EH (cell line): ENCODE measurements at regions not wholly inside any gene's neighbourhood (a gene's known extent, or its start where the extent isn't known, plus 50 kb on each side); places are given as distances from the start of the nearest gene placed in this dataset.
"Not testable (repeated sequence)": the region's sequence is repeated elsewhere in the genome, so short reads cannot be mapped to it uniquely, and the experiment has no call there.

Experiments
- DNase-seq: peaks from one replicate; pipeline ENCODE4 v3.0.0-alpha.2; 2015; ENCODE audit warnings: low read depth

GRCh38 chr3:88408935-88409334 lies 259.2 kb downstream of the C3orf38 start:
- DNase-seq = no peak

DNA sequence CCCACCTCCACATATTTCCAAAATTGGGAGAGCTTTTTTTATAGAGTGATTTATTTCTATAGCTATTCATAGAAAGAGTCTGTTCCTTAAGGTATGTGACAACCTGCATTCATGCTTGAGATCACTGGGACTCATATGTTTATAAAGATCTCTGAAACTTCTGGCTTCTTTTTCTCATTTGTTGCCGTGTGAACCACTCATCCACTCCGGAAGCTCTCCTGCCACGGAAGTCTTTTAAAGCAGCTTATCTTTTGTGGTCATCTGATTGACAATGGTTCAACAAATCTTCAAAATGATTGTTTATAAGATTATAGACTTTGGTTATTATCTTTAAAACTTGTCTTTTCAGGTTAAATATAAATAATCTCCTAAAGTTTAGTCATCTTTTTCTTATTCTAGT lies 260.5 kb downstream of the C3orf38 start:
- DNase-seq = no peak

DNA sequence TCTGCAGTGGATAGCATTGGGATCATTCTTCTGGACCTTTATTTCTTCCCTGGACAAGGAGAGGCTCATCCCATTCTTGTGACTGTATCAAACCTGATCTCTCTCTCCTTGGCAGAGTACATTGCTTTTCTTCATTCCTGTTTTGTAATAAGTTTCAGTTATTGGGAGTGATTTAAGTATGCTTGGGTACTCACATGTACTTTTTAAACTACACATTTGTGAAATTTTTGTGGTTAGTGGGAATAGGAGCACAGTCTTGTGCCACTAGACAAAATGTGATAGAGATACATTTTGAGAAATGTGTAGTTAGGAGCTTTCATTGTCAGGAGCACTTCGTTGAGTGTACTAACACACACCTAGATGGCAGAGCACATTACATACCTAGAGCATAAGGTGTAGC lies 262.6 kb downstream of the C3orf38 start:
- no peak for DNase-seq

GRCh38 chr3:88416436-88416835 lies 266.7 kb downstream of the C3orf38 start:
- no peak for DNase-seq

DNA sequence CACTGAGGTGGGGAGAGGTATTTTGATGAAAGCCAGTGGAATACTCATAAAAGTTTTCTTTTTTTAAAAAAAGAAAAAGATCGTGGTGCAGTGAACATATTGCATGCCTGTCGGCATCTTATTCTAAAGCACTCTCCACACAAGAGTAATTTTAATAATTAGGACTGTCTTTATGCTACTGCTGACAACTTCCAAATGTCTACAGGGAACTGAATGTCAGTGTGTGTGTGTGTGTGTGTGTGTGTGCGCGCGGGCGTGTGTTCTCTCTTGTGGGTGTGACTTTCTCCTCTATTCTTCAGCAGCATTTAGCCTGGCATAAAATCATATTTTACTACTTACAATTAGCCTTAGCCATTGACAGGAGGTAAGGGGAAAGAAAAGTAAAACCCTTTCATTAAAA lies 268.5 kb downstream of the C3orf38 start:
- DNase-seq = no peak

GRCh38 chr3:88433568-88433967 lies 283.8 kb downstream of the C3orf38 start:
- DNase-seq = no peak

DNA sequence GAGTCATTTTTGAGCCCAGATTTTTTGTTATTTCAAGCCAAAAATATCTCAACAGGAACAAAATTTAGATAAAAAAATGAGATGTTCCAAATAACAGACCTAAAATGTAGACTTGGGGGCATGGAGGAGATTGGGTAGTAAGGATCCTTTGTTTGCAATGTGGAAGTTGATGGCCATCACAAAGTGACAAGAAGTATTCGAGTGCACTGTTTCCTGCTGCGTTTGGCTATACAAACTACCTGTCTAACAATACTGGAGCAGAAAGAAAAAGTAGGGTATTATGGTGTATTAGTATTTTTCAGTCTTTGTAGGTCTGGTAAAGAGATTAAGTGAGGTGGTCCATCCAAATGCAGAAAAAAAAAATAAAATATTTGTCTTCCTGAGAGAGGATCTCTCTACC lies 284.2 kb downstream of the C3orf38 start:
- no peak for DNase-seq

GRCh38 chr3:88440701-88441100 lies 290.9 kb downstream of the C3orf38 start:
- DNase-seq = no peak

DNA sequence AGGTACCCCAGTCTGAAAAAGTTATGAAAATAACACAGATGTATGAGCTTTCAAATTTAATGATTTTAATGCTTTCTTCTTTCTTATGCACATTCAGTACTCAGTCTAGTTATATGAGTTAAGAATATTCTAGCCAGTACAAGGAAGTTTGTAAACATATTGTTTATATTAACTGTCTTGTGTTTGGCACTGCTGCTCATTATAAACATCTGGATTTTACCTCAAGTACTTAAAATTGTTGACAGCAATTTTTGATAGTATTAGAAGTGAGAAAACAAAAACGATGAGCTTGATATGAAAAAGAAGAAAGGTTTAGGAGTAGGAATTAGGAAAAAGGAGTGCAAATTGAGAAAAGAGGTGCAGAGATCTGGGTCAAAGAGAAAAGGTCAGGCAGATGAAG lies 293.3 kb downstream of the C3orf38 start:
- no peak for DNase-seq

DNA sequence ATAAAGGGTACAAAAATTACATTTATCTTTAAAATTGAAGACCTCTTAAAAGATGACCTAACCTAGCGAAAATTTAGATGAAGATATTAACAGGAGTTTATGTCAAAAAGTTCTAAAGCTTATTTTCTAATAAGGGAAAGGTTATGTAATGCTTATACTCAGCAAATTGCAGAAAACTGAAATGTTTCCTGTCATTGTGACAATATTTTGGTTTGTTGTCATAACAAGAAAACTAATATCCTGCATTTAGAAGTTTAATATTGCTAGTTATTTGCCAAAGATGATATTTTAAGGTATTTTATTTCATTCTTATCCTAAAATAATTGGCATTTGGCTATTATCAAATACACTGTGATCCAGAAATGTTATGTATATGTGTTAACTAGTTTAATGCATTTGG lies 294.5 kb downstream of the C3orf38 start:
- no peak for DNase-seq

GRCh38 chr3:88452228-88452627 lies 302.5 kb downstream of the C3orf38 start:
- no peak for DNase-seq

GRCh38 chr3:88460369-88460768 lies 310.6 kb downstream of the C3orf38 start:
- DNase-seq = no peak

- DNase-seq = no peak
Observed at GRCh38 chr3:88462230-88462629, 312.5 kb downstream of the C3orf38 start.

DNA sequence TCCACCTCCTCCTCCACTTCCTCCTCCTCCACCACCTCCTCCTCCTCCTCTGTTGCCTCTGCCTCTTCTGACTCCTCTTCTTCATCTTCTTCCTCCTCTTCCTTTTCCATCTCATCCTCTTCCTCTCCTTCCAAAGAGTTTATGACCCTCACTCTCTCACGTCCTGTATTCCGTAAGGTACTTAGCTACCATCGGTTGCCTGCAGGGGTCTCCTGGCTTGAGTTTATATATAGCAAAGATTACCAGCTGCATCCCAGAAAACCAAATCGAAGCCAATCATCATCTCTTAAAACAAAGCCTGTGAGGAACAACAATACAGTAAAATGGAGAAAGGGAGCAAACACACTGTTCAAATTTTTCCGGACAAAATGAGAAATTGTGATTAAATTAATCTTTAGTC lies 317.4 kb downstream of the C3orf38 start:
- no peak for DNase-seq

GRCh38 chr3:88469216-88469615 lies 319.5 kb downstream of the C3orf38 start:
- no peak for DNase-seq

GRCh38 chr3:88478460-88478859 lies 328.7 kb downstream of the C3orf38 start:
- no peak for DNase-seq

DNA sequence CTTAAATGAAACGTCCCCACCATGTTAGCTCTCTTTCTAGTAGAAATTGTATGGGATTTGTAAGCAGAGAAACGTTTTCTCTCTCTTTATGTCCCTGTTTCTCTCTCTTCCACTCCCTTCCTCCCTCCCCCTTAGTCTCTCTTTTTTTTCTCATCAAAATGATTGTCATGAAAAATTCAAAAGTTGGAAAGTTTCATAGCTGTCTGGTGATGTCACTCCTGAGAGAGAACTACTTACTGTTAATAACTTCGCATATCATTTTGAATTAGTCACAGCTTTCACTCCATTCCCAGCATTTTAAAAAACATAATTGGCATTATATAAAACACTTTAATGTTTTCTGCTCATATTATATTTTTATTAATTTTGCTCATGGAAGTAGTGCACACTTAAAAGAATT lies 331.1 kb downstream of the C3orf38 start:
- no peak for DNase-seq

- DNase-seq = no peak
Observed at GRCh38 chr3:88485001-88485400, 335.2 kb downstream of the C3orf38 start.

DNA sequence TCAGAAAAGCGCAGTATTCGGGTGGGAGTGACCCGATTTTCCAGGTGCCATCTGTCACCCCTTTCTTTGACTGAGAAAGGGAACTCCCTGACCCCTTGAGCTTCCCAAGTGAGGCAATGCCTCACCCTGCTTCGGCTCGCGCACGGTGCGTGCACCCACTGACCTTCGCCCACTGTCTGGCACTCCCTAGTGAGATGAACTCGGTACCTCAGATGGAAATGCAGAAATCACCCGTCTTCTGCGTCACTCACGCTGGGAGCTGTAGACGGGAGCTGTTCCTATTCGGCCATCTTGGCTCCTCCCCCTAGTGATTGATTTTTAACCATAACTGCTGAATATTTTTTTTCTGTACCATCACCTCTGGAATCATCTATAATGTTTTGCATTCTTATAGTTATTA lies 359.1 kb downstream of the C3orf38 start:
- DNase-seq = not testable (repeated sequence)

- DNase-seq = no peak
Observed at GRCh38 chr3:88509582-88509981, 359.8 kb downstream of the C3orf38 start.

- no peak for DNase-seq
Observed at GRCh38 chr3:88528494-88528893, 378.7 kb downstream of the C3orf38 start.

GRCh38 chr3:88534534-88534933 lies 384.8 kb downstream of the C3orf38 start:
- DNase-seq = no peak

- no peak for DNase-seq
Observed at GRCh38 chr3:88535563-88535962, 385.8 kb downstream of the C3orf38 start.

DNA sequence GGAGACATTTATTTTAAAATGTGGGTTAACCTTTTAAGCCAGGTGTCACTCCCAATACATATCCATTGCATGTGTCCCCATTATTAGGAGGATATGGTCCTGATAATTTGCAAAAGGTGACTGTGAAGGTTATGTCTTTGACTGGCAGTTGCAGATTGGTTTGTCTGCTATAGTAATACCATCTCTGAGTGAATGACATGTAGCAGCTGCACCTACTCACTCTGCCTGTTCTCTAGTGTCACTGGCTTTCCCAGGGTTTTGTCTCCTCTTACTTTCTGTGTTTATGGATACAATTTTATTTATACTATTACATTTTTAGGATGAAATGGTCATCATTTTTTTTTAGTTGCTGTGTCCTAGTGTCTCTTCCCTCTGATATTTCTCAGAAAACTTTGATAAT lies 393.2 kb downstream of the C3orf38 start:
- no peak for DNase-seq

DNA sequence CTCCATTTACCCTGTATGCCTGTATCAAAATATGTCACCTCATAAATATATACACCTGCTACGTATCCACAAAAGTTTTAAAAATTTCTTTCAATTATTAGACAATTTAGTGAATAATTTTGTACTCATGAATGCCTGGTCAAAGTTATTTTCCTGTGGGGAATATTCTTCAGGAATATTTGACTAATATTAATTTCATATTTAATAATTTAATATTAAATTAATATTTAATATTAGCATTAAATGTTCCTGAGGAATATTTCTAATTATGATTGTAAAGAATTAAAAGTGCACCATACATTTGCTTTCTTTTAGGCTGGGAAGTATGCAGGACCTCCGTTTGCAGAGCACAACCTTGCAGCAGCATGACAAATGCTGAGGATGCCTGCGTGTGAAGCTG lies 422.7 kb downstream of the C3orf38 start:
- no peak for DNase-seq
